ENCODE measurements at regions not wholly inside any gene's neighbourhood (a gene's known extent, or its start where the extent isn't known, plus 50 kb on each side); places are given as distances from the start of the nearest gene placed in this dataset.
"Not testable (repeated sequence)": the region's sequence is repeated elsewhere in the genome, so short reads cannot be mapped to it uniquely, and the experiment has no call there.

GRCh38 chr12:127172861-127173260 is 1094.1 kb upstream of the TMEM132C start:
- DNase-seq (no peak), ATAC-seq (no peak)
- H3K9me3 ChIP-seq, result no peaks in the 10 kb centered on the region
- H3K36me3 ChIP-seq, result no peaks in the 10 kb centered on the region
- H3K27ac ChIP-seq, result no peak overlapping the region
- no peak overlapping the region for H3K4me3 ChIP-seq
- no peaks in the 10 kb centered on the region for H3K27me3 ChIP-seq
- WGBS (ENCODE audit: insufficient coverage, low coverage, low lambda C conversion rate, missing lambda C conversion rate), result 88% methylated on average over 3 of the region's 4 CpGs
- TF ChIP-seq CTCF (IDR thresholded peaks at IDR 0.05) (no peak), POLR2A (IDR thresholded peaks at IDR 0.05) (no peak)
- intact Hi-C loops (cut with DNase I), result no loop called here
- H3K4me1 ChIP-seq, result no peaks in the 10 kb centered on the region

GRCh38 chr12:127173971-127174370 is 1093.0 kb upstream of the TMEM132C start:
- H3K36me3 ChIP-seq; H3K27ac ChIP-seq; ATAC-seq; H3K4me3 ChIP-seq; intact Hi-C loops (cut with DNase I); H3K9me3 ChIP-seq; H3K4me1 ChIP-seq; H3K27me3 ChIP-seq; DNase-seq: not testable (repeated sequence)
- WGBS (ENCODE audit: insufficient coverage, low coverage, low lambda C conversion rate, missing lambda C conversion rate), result 64% methylated on average over 1 of the region's 1 CpG

GRCh38 chr12:127174881-127175280 is 1092.1 kb upstream of the TMEM132C start:
- no peaks in the 10 kb centered on the region for H3K27me3 ChIP-seq
- TF ChIP-seq CTCF (IDR thresholded peaks at IDR 0.05) (no peak), POLR2A (IDR thresholded peaks at IDR 0.05) (no peak)
- ATAC-seq, result no peak
- H3K9me3 ChIP-seq, result no peaks in the 10 kb centered on the region
- H3K27ac ChIP-seq, result no peak overlapping the region
- no peaks in the 10 kb centered on the region for H3K36me3 ChIP-seq
- H3K4me1 ChIP-seq, result no peaks in the 10 kb centered on the region
- intact Hi-C loops (cut with DNase I), result no loop called here
- no peak for DNase-seq
- WGBS (ENCODE audit: insufficient coverage, low coverage, low lambda C conversion rate, missing lambda C conversion rate), result 71% methylated on average over 6 of the region's 6 CpGs
- H3K4me3 ChIP-seq, result no peak overlapping the region

GRCh38 chr12:127175361-127175760 is 1091.6 kb upstream of the TMEM132C start:
- no peaks in the 10 kb centered on the region for H3K9me3 ChIP-seq
- H3K36me3 ChIP-seq, result no peaks in the 10 kb centered on the region
- ATAC-seq (no peak), DNase-seq (no peak)
- H3K4me1 ChIP-seq, result no peaks in the 10 kb centered on the region
- intact Hi-C loops (cut with DNase I), result no loop called here
- 71% methylated on average over 4 of the region's 4 CpGs for WGBS (ENCODE audit: insufficient coverage, low coverage, low lambda C conversion rate, missing lambda C conversion rate)
- no peaks in the 10 kb centered on the region for H3K27me3 ChIP-seq
- H3K27ac ChIP-seq, result no peak overlapping the region
- H3K4me3 ChIP-seq, result no peak overlapping the region
- TF ChIP-seq CTCF (IDR thresholded peaks at IDR 0.05) (no peak), POLR2A (IDR thresholded peaks at IDR 0.05) (no peak)

- Histone ChIP-seq H3K4me1 (no peaks in the 10 kb centered on the region), H3K4me3 (no peak overlapping the region), H3K36me3 (no peaks in the 10 kb centered on the region), H3K27ac (no peak overlapping the region), H3K27me3 (no peaks in the 10 kb centered on the region), H3K9me3 (no peaks in the 10 kb centered on the region)
- ATAC-seq (no peak), DNase-seq (no peak)
- intact Hi-C loops (cut with DNase I), result no loop called here
- no peak for TF ChIP-seq POLR2A (IDR thresholded peaks at IDR 0.05)
- no peak for TF ChIP-seq CTCF (IDR thresholded peaks at IDR 0.05)
- WGBS (ENCODE audit: insufficient coverage, low coverage, low lambda C conversion rate, missing lambda C conversion rate), result 96% methylated on average over 3 of the region's 4 CpGs
These were observed 1090.2 kb upstream of the TMEM132C start for GRCh38 chr12:127176804-127177203.
